Osteocyte (in vitro differentiated cells): ENCODE measurements at regions not wholly inside any gene's neighbourhood (a gene's known extent, or its start where the extent isn't known, plus 50 kb on each side); places are given as distances from the start of the nearest gene placed in this dataset.

Experiments used
- DNase-seq: peaks from one replicate; pipeline ENCODE4 v3.0.0; 2021; ENCODE audit warnings: mixed read lengths; ENCODE audit not compliant: unreplicated experiment; ENCODE audit errors: extremely low spot score
- H3K27ac Mint-ChIP-seq: one replicate; pipeline ENCODE4 v1.8.0; 2021; ENCODE audit warnings: mild to moderate bottlenecking, mixed read lengths; ENCODE audit not compliant: unreplicated experiment
- H3K27me3 Mint-ChIP-seq: one replicate; pipeline ENCODE4 v1.8.0; 2021; ENCODE audit warnings: mixed read lengths; ENCODE audit not compliant: unreplicated experiment
- H3K36me3 Mint-ChIP-seq: one replicate; pipeline ENCODE4 v1.8.0; 2021; ENCODE audit warnings: mixed read lengths; ENCODE audit not compliant: unreplicated experiment
- H3K4me1 Mint-ChIP-seq: one replicate; pipeline ENCODE4 v1.8.0; 2021; ENCODE audit warnings: mixed read lengths; ENCODE audit not compliant: unreplicated experiment
- H3K4me3 Mint-ChIP-seq: one replicate; pipeline ENCODE4 v1.8.0; 2021; ENCODE audit warnings: mild to moderate bottlenecking, moderate library complexity, mixed read lengths; ENCODE audit not compliant: unreplicated experiment
- H3K9me3 Mint-ChIP-seq: one replicate; pipeline ENCODE4 v1.8.0; 2021; ENCODE audit warnings: mixed read lengths; ENCODE audit not compliant: unreplicated experiment
- CTCF ChIP-seq: fragments of 200-600 bp; sonication (generic); IDR thresholded peaks from 2 replicates; pipeline ENCODE4 v1.5.0; 2021; ENCODE audit warnings: antibody characterized with exemption, mild to moderate bottlenecking, moderate library complexity

GRCh38 chr11:69375316-69376154, 81.6 kb downstream of the MYEOV start:
- Mint-ChIP-seq H3K4me1 (peaks cover 3% of the 10 kb centered on the region), H3K27me3 (no peaks in the 10 kb centered on the region), H3K36me3 (peaks cover 3% of the 10 kb centered on the region), H3K27ac (no peak overlapping the region), H3K9me3 (no peaks in the 10 kb centered on the region), H3K4me3 (no peak overlapping the region)
- DNase-seq = peak; percentile 81
- TF ChIP-seq CTCF = no peak

GRCh38 chr11:69376155-69377028, 82.4 kb downstream of the MYEOV start:
- DNase-seq = no peak
- Mint-ChIP-seq H3K9me3 (no peaks in the 10 kb centered on the region), H3K27ac (no peak overlapping the region), H3K27me3 (no peaks in the 10 kb centered on the region), H3K36me3 (peaks cover 3% of the 10 kb centered on the region), H3K4me1 (peaks cover 7% of the 10 kb centered on the region), H3K4me3 (no peak overlapping the region)
- TF ChIP-seq CTCF = no peak

GRCh38 chr11:69377029-69377952, 83.3 kb downstream of the MYEOV start:
- peaks cover 16% of the 10 kb centered on the region for H3K4me1 Mint-ChIP-seq
- peaks cover 3% of the 10 kb centered on the region for H3K36me3 Mint-ChIP-seq
- no peak overlapping the region for H3K4me3 Mint-ChIP-seq
- no peaks in the 10 kb centered on the region for H3K27me3 Mint-ChIP-seq
- TF ChIP-seq CTCF = no peak
- H3K9me3 Mint-ChIP-seq = no peaks in the 10 kb centered on the region
- no peak for DNase-seq
- no peak overlapping the region for H3K27ac Mint-ChIP-seq

GRCh38 chr11:69377953-69378302, 84.0 kb downstream of the MYEOV start:
- Mint-ChIP-seq H3K4me1 (peaks cover 17% of the 10 kb centered on the region), H3K4me3 (no peak overlapping the region), H3K27ac (no peak overlapping the region), H3K9me3 (no peaks in the 10 kb centered on the region), H3K27me3 (no peaks in the 10 kb centered on the region), H3K36me3 (no peaks in the 10 kb centered on the region)
- TF ChIP-seq CTCF = no peak
- DNase-seq = no peak
